ENCODE measurements at regions not wholly inside any gene's neighbourhood (a gene's known extent, or its start where the extent isn't known, plus 50 kb on each side); places are given as distances from the start of the nearest gene placed in this dataset.
"Not testable (repeated sequence)": the region's sequence is repeated elsewhere in the genome, so short reads cannot be mapped to it uniquely, and the experiment has no call there.

DNA sequence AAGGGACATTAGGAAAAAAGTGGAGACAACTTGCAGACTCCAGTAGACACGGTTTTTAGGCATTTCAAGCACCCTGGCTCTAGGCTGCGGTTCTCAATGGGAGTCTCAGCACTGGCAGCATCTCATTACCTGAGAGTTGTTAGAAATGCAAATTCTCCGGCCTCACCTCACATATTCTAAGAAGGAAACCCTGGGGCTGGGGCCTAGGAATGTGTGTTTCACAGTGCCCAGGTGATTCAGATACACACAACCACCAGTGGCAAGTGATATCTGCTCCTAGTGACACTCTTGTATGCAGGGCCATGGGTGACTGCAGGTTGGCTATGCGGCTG lies 313.9 kb downstream of the BCL2L11 start:
- not testable (repeated sequence) for H2BK20ac ChIP-seq (ENCODE audit: low read depth, low read length, poor library complexity, severe bottlenecking); H4K20me1 ChIP-seq (ENCODE audit: control insufficient read depth, insufficient read depth, insufficient read length); H3K27me3 ChIP-seq (ENCODE audit: insufficient read depth, low read length); H3K56ac ChIP-seq (ENCODE audit: insufficient read length, low read depth, low read length); H2BK120ac ChIP-seq (ENCODE audit: low read depth, low read length, poor library complexity, severe bottlenecking); H3K4me1 Mint-ChIP-seq; H3K4me3 Mint-ChIP-seq; DNase-seq; H3K4me1 ChIP-seq (ENCODE audit: insufficient read depth, low read length); H2BK5ac ChIP-seq (ENCODE audit: insufficient read length, low read length); H3K14ac ChIP-seq (ENCODE audit: insufficient read depth, low read length); H3K18ac ChIP-seq (ENCODE audit: insufficient read length, low read depth, low read length); H2BK12ac ChIP-seq (ENCODE audit: insufficient read length, low read depth, low read length); H3K27ac ChIP-seq (ENCODE audit: insufficient read length, low read depth, low read length); H4K8ac ChIP-seq (replicated peaks; ENCODE audit: insufficient read length, low read depth, low read length); H2AFZ ChIP-seq (ENCODE audit: low read length); H2BK15ac ChIP-seq (ENCODE audit: low read depth, low read length); H3K79me1 ChIP-seq (ENCODE audit: insufficient read depth, low read depth, low read length, poor library complexity, severe bottlenecking); H3K9me3 ChIP-seq (ENCODE audit: control insufficient read depth, low read depth, low read length); H3T11ph ChIP-seq (ENCODE audit: low read length); H3K36me3 Mint-ChIP-seq (ENCODE audit: insufficient read depth in 1 of 3, low read depth in 3 of 3); H3K4me2 ChIP-seq (ENCODE audit: insufficient read depth, insufficient read length, low read length); H4K91ac ChIP-seq (ENCODE audit: insufficient read length, low read depth, low read length); H3K27me3 Mint-ChIP-seq (ENCODE audit: low read depth); H4K5ac ChIP-seq (ENCODE audit: insufficient read length, low read depth, low read length); H3K79me2 ChIP-seq (ENCODE audit: insufficient read depth, low read length); H3K4ac ChIP-seq (ENCODE audit: low read depth, low read length); H3K9me3 Mint-ChIP-seq; H2AK5ac ChIP-seq (ENCODE audit: insufficient read length, low read length); H3K27ac Mint-ChIP-seq; H3K9ac ChIP-seq (ENCODE audit: extremely low read depth, insufficient read length, low read length); H3K23me2 ChIP-seq (ENCODE audit: insufficient read length, low read depth, low read length, poor library complexity, severe bottlenecking); H3K23ac ChIP-seq (ENCODE audit: insufficient read length, low read depth, low read length)
- whole genome bisulfite sequencing (ENCODE audit: extremely low coverage, insufficient read length, low lambda C conversion rate) = no CpG with 5 or more reads among the region's 4 CpGs

DNA sequence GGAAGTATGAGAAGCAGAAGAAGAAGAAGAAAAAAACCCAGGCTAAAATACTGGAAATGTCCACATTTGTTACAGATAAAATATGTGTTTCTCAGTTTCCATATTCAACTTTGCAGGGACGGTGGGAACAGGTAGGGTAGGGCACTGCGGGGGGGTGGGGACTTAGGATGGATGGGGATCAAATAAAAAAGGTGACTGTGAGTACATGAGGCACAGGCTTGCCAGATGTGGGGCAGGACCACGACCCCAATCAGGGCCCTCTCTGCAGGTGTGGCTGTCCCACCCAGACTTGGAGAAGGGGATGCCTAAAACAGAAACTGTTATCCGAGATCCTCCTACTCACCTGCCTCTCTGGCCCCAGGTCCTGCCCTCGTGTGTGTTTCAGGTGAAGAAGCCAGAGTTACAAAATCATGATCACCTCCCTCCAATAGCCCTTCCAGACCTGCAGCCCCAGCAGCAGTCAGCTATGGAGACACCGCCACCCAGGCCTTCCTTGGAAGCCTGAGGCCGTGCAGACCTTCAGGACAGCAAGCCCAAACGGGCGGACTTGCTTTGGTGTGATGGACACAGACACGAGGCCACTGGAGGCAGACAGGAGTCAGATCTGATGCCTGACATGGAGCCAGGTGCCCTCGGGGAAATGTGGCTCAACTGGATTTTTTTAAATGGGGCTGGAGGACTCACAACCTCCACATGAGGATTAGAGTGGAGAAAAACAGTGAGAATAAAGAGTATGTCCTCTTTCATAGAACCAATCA lies 315.0 kb downstream of the BCL2L11 start:
- H2AFZ ChIP-seq (ENCODE audit: low read length); H3K27ac Mint-ChIP-seq; H3K4ac ChIP-seq (ENCODE audit: low read depth, low read length); H4K8ac ChIP-seq (replicated peaks; ENCODE audit: insufficient read length, low read depth, low read length); H2BK5ac ChIP-seq (ENCODE audit: insufficient read length, low read length); H3K4me3 Mint-ChIP-seq; H3K79me1 ChIP-seq (ENCODE audit: insufficient read depth, low read depth, low read length, poor library complexity, severe bottlenecking); H3K56ac ChIP-seq (ENCODE audit: insufficient read length, low read depth, low read length); DNase-seq; H3K27me3 ChIP-seq (ENCODE audit: insufficient read depth, low read length); H3K23ac ChIP-seq (ENCODE audit: insufficient read length, low read depth, low read length); H3K79me2 ChIP-seq (ENCODE audit: insufficient read depth, low read length); H3K9me3 ChIP-seq (ENCODE audit: control insufficient read depth, low read depth, low read length); H3K4me1 Mint-ChIP-seq; H3K9ac ChIP-seq (ENCODE audit: extremely low read depth, insufficient read length, low read length); H2BK15ac ChIP-seq (ENCODE audit: low read depth, low read length); H3K4me2 ChIP-seq (ENCODE audit: insufficient read depth, insufficient read length, low read length); H3K36me3 Mint-ChIP-seq (ENCODE audit: insufficient read depth in 1 of 3, low read depth in 3 of 3); H4K20me1 ChIP-seq (ENCODE audit: control insufficient read depth, insufficient read depth, insufficient read length); H3K14ac ChIP-seq (ENCODE audit: insufficient read depth, low read length); H4K5ac ChIP-seq (ENCODE audit: insufficient read length, low read depth, low read length); H3K4me1 ChIP-seq (ENCODE audit: insufficient read depth, low read length); H2AK5ac ChIP-seq (ENCODE audit: insufficient read length, low read length); H4K91ac ChIP-seq (ENCODE audit: insufficient read length, low read depth, low read length); H3K27ac ChIP-seq (ENCODE audit: insufficient read length, low read depth, low read length); H2BK12ac ChIP-seq (ENCODE audit: insufficient read length, low read depth, low read length); H2BK120ac ChIP-seq (ENCODE audit: low read depth, low read length, poor library complexity, severe bottlenecking); H3K9me3 Mint-ChIP-seq; H2BK20ac ChIP-seq (ENCODE audit: low read depth, low read length, poor library complexity, severe bottlenecking); H3K27me3 Mint-ChIP-seq (ENCODE audit: low read depth); H3T11ph ChIP-seq (ENCODE audit: low read length); H3K18ac ChIP-seq (ENCODE audit: insufficient read length, low read depth, low read length); H3K23me2 ChIP-seq (ENCODE audit: insufficient read length, low read depth, low read length, poor library complexity, severe bottlenecking): not testable (repeated sequence)
- no CpG with 5 or more reads among the region's 11 CpGs for WGBS (ENCODE audit: extremely low coverage, insufficient read length, low lambda C conversion rate)

Data from H9 (cell line).